ENCODE measurements at regions not wholly inside any gene's neighbourhood (a gene's known extent, or its start where the extent isn't known, plus 50 kb on each side); places are given as distances from the start of the nearest gene placed in this dataset.
A peak's percentile ranks its signal among the peaks of the same experiment; 100 is the strongest.

GRCh38 chr1:22317231-22317919 lies 134.3 kb upstream of the ZBTB40 start:
- peak; percentile 75 for TF ChIP-seq CTCF (IDR thresholded peaks at IDR 0.05; ENCODE audit: low read depth, low read length, poor library complexity, severe bottlenecking)
- TF ChIP-seq EZH2phosphoT487 (IDR thresholded peaks at IDR 0.05; ENCODE audit: borderline replicate concordance, low read length), result no peak
